Stimulated activated naive CD4-positive, alpha-beta T cell (primary cell): ENCODE measurements at regions not wholly inside any gene's neighbourhood (a gene's known extent, or its start where the extent isn't known, plus 50 kb on each side); places are given as distances from the start of the nearest gene placed in this dataset.

ENCODE experiments used
- DNase-seq, 6 experiments: peaks; one replicate each; lab custom pipeline; 2025; lab: John Stamatoyannopoulos, UW

DNA sequence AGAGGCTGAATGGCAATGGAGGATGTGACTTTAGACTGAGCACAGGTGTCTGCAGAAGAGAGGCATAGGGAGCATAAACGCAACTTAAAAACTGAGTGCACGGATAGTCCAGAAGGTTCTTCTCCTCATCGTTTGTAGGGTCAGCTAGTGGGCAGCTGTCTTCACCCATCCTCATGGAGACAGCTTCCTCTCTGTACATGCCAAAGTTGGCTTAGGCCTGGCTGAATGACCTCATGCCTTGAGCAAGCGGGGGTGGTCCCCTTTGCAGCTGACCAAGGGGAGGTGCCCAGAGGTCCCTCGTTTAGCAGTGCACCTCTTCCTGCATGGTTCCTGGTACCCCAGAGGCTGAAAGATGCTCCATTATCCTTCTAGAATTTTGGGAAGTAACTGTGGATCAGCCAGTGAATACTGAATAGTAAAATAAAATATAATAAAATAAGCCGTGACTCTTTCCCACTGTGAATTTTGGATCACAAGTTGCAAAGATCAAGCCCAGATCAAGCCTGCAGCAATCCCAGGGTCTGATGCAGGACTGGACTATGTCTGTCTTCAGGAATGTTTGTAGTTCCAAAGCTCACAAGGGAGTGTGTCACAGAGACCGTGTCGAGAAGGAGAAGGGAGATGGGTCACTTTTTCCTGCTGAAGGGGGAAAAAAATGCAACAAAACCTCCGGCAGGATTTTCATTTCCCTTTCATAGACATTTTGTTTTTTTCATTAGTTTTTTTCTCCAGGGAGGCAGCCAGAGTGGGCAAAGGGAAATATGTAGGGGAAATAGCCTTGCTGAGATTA is 295.3 kb upstream of the MKI67 start:
- no peak for DNase-seq

DNA sequence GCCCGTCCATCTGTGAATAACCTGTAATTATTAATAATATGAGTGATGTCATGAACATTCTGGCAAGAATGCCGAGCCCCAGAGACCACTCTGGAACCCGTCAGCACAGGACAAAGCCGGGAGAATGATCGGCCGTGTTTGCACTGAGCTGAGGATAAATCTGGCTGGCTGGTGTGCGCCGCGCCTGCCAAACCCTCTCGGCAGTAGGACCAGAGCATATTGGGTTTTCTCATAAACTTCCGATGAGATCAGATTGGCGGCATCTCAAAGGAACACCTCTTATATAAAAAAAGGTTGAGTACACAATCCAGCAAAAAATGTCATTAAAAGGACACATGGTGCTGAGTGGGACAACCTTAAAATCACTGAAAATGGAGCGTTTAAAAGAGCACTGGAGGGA is 296.0 kb upstream of the MKI67 start:
- DNase-seq, result no peak

DNA sequence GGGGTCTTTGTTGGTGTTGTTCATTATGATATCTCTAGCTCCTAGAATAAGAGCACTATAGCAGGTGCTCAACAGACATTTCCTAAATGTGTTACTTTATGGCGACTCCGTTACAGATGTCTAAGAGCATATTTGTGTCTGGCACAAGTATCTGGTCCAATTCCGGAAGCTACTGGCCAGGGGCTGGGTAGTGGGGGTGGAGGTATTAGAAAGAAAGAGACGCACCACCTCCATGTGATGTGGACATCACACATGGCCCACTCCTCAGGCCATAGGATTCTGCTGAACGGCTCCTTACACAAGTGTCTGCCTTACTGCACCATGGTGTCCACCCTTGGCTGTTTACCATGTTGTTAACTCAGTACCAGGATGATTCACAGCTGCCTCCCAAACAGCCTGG is 296.8 kb upstream of the MKI67 start:
- no peak for DNase-seq

DNA sequence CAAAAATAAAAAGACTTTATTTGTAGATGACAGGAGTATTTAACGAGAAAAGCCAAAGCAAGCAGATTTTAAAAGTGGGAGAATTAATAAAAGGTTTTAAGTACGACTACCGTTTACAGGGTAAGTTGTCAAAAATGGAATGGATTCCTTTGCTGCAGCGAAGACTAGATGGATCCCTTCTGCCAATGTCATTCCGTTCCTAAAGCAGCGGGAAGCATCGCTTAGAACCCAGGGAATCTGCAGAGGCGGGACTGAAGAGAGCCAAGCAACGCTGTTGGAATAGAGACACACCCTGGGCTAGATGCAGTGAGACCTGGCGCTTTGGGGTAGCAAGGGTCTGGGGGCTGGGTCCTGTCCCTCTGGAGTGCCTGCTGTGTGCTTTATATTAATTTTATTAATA is 303.1 kb upstream of the MKI67 start:
- DNase-seq, result no peak

DNA sequence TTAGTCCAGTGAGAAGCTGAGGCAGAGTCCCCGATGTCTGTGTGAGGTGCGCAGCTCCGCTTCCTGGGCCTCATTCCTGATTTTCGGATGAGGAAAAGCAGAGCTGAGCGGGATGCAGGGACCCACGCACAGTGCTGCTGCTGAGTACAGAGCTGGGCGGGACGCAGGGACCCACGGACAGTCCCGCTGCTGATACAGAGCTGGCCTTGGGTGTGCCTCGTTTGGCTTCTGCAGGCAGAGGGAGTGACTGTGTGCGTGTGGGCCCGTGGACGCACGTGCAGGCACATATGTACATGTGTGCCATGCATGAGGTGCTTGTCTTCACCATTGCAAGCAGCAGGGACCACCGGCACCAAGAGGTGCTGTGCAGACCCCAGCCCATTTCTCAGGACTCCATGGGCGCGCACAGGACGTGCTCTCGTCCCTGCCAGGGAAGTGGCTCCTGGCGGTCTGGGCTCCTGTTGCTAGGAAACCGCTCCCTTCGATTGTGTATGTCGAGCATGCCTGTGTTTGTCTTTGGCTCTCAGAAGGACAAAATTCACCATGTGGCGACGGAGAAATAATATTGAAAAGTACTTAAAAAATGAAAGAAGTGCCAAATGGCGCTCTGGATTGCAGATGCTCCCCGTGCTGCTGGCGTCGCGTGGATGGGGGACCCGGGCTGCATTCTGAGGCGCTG is 303.8 kb upstream of the MKI67 start:
- DNase-seq, result no peak

DNA sequence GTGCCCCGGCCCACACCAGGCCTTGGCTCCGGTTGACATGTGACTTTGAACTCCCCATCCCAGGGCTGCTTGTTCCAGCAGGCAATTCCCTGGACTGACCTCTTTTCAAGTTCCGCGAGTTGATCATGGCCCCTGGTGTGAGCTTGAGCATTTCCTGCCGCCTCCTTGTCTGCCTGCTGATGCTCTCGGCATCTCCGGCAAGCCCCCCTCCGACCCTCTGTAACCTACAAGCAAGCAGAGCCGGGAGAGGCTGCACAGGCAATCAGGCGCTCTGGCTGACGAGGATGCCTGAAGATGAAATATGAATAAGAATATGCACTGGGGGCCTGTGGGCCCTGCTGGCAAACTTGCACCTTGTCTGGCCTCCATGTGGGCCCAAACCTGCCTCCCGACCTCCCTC is 304.9 kb upstream of the MKI67 start:
- DNase-seq, result no peak

DNA sequence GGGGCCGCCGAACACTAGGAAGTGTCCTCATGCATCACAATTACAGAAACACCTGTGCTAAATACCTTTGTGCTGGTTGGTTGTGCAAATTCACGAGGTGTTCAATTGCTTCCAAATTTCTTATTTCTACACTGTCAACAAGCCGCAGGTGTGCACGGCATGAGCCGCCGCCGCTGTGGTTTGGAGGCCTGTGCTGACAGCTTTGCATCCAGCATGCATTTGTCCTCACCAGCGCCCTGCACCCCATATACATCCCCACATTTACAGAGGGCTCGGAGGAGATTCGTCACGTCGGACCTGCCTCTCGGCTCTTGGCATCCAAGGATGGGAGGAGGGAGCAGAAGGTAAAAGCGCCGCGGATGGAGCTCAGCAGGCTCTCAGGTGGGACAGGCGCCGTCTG is 305.3 kb upstream of the MKI67 start:
- no peak for DNase-seq

DNA sequence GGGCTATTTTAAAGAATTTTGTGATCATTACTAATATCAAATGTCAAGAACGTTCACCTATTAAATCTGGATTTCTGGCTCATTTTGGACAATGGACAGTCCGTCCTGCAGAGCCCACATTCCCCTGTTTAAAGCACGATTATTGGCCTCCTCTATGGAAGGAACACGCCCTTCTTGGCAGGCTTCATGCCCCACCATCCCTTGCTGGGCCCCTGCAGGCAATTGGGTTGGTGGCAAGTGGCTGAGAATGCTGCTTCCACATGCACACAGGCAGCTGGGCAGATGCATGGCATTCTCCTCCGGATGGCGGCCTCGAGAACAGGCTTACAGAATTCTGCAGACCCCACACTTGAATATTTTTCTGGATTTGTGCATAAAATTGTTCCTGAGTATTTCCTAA is 305.8 kb upstream of the MKI67 start:
- no peak for DNase-seq

DNA sequence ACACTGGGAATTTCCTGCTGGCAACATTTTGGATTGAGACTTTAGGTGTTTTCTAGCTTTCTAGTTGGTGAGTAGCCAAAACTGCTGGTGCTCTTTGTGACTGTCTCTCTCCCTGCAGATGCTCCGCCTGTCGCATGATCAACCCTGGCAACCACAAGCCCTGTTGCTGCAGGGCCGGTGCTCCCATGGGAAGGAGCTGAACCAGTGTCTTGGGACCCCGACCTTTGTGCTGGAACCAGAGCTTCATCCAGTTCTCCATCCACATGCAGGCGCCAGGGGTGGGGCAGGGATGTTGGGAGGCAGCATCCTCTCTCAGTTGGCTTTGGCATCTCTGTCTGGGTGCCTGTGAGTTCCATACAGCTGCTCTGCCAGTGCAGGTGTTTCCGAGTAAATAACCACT is 306.2 kb upstream of the MKI67 start:
- no peak for DNase-seq

DNA sequence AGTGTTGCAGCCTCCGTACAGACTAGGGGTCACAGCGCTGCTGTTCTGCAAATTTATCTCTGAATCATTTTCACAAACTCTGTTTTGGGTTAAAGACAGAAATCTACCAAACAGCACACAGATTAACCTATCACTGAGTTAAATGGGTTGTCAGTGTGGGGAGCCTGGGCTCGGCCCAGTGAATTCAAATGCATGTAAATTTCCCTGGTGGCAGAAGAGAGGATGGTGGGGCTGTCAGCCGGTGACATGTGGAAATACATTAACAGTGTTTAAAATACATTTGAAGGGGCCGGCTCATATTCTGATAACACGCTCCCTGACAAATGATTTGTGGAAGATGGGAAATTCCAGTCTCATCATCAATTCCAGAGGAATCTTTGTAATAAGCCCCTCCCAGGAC is 309.6 kb upstream of the MKI67 start:
- no peak for DNase-seq

DNA sequence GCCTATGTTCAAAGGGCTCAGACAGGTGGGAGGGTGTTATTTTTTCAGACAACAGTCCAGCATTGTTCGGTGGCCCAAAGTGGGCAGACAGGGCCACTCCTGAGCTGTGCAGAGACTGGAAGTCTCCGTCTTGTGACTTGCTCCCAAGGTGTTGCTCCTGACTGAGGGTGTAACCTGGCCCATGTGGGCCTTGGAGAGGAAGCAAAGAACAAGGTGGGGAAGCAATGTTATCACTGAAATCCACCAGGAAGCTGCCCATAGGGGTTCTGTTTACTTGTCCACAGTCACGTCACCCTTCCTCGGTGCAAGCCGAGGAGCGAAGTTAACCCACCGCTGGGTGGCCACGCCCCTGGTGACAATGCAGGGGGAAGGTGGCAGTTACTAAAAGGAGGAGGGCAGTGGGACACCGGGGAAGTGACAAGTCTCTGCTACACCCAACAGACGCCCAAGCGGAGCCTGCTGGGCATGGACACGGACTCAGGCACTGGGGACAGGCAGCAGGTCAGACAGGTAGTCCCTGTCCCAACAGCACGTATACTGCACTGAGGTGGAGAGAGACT is 311.6 kb upstream of the MKI67 start:
- no peak for DNase-seq

DNA sequence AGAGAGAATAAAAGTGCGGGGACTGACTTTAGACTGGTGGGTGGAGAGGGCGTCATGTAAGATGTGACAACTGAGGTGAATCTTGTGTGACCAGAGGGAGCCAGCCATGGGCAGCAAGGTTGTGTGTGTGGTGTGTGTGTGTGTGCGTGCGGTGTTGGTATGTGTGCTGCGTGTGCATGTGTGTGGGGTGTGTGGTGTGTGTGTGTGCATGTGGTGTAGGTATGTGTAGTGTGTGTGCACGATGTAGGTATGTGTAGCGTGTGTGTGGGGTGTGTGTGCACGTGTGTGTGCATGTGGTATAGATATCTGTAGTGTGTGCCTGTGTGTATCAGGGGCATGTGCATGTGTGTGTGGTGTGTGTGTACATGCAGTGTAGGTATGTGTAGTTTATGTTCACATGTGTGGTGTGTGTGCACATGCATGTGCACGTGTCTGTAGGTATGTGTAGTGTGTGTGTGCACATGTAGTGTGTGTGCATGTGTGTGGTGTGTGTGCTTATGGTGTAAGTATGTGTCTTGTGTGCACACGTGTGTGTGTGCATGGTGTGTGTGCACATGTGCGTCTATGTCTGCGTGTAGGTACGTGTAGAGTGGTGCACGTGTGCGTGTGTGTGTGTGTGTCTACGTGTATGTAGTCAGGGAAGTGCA is 312.3 kb upstream of the MKI67 start:
- DNase-seq, result no peak

DNA sequence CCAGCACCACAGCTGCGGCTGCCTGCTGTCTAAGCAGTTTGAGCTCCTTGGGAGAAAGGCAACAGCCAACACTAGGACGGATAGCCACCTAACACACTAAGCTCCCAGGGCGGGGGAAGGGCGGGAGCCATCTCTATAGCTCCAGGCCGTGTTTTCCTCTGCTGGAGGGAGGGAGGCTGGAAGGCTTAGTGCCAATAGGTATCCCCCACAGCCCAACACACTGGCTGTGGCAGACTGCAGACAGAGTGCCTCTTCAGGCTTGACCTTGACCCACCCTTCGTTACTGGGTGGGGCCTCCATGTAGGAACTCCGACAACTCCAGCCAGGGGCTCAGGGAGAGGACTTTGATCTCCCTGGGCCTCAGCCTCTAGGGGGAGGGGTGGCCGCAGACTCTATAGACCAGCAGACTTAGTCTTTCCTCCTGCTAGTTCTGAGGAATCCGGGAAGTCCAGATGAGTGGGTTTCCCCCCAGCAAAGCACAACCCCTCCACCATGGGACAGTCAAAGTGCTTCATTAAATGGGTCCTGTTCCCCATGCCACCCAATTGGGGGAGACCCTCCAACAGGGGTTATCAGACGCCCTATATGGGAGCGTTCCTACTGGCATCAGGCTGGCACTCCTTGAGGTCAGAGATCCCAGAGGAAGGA is 314.4 kb upstream of the MKI67 start:
- no peak for DNase-seq

DNA sequence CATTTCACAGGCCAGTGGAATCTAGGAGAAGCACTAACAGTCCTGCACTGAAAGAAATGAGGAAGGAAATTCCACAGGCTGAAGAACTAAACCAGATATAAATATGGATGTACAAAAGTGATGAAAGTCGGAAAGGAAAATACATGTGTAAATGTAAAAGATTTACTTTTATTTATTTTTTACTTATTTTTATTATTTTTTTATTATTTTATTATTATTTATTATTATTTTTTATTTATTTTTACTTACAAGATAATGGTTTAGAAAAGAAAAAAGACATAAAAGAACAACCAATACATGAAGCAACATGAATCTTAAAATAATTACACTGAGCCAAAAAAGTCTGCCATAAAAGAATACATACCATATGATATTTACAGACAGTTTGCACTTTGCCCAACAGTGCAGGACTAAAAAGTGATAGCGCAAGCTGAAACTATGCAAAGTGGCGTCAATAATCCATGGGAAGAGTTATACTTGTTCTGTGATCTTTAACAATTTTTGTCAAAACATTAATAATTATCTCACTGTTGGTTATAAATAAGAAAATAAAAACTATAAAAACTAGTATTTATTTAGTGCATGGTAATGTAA is 317.8 kb upstream of the MKI67 start:
- DNase-seq, result no peak

DNA sequence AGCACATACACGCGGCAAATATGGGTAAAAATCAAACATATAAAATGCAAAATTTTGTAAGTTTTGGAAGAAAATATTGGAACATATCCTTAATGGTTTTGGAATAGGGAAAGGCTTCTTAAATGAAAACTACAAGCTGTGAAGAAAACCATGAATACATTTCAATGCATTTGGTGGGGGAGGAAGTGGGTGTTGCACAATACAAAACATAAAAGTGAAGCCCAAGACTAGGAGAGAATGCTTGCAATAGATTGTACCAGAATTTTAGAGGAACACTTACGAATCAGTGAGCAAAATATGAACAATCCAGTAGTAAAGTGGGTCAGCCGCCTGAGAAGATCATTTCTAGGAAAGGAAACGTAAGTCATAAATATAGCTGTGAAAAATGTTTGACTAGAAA is 322.6 kb upstream of the MKI67 start:
- no peak for DNase-seq

DNA sequence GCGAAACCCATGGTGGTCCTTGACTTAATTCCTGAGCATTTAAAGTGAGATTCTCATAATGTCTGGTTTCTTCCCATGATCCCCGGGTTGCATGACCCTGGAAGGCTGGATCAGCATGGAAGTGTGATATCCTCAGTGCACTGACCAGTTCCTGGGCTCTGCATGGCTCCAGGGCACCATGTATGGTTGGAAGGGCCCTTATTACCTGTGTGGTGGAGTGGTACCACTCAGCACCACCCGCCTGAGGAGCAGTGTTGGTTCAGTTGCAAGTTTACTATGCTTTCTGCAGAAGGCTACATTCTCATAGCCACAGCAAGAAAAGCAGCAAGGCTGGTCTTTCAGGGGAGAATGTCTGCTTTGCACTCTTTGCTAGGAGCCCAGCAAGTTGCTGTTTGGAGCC is 325.7 kb upstream of the MKI67 start:
- no peak for DNase-seq

DNA sequence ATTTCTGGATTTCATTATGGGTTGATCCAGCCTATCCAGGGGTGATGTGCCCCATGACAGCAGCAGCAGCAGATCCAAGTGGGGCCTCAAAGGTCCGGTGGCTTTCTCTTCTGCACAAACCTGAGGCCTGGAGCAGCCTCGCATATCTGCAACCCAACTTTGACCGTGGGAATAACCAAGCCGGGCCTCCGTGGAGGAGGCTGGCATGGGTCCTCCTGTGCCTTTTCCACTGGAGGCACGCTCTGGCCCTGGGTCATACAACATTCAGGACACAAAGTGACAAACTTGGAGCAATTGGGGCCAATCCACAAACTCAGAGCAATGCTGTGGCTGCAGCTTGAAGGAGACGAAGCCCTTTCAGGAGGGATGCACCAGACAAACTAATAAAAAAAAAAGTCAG is 330.0 kb upstream of the MKI67 start:
- DNase-seq, result no peak

DNA sequence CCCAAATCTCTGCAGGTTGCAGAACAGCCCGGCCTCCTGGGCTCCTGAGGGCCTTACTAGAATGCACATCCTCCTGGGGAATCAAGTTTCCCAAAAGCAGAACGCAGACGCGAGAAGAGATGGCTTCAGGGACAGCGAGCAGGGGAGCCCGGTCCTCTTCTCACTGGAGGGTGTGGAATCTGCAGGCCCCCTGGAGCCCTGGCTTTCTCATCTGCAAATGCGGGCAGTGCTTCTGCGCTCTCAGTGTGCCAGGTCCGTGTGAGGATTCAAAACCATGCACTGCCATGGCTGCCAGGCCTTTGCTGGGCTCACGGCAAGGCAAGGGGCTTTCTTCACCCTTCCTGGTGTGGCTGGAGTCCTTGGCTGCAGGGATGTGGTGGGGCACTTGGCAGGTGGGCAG is 330.9 kb upstream of the MKI67 start:
- no peak for DNase-seq

DNA sequence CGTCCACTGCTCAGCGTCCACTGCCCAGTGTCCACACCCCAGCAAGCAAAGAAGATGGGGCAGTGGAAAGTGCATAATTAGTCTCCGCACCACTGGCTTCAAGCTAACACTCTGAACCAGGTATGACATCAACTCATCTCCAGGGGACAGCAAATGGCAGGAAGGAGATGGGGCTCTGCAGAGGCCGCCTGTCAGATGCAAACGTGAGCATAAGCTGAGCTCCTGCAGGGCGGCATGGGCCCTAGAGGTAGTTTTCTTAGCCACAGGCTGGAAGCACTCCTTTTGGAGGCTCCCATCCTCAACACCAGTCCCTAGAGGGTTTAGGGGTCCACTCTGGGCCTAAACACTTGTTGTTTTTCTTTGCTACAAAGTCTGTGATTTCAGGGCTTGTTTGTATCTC is 335.8 kb upstream of the MKI67 start:
- DNase-seq, result no peak

DNA sequence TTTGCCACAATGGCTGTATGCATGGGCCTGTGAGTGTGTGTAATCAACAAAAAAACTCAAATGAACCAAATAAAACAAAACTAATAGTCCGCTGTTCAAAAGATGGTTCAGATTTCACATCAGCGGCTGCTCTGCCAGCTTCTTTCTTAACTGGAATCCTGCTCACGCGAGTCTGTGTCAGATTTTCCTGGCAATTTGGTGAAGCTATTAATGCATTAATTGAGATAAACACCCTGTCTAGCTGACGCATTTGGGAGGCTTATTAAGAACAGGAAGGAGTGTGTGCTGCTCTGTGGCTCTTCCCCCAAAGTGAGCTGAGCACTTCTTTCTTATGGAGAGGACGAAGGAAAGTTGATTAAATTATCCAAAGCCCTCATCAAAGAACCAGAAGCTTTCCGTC is 336.6 kb upstream of the MKI67 start:
- DNase-seq, result no peak

DNA sequence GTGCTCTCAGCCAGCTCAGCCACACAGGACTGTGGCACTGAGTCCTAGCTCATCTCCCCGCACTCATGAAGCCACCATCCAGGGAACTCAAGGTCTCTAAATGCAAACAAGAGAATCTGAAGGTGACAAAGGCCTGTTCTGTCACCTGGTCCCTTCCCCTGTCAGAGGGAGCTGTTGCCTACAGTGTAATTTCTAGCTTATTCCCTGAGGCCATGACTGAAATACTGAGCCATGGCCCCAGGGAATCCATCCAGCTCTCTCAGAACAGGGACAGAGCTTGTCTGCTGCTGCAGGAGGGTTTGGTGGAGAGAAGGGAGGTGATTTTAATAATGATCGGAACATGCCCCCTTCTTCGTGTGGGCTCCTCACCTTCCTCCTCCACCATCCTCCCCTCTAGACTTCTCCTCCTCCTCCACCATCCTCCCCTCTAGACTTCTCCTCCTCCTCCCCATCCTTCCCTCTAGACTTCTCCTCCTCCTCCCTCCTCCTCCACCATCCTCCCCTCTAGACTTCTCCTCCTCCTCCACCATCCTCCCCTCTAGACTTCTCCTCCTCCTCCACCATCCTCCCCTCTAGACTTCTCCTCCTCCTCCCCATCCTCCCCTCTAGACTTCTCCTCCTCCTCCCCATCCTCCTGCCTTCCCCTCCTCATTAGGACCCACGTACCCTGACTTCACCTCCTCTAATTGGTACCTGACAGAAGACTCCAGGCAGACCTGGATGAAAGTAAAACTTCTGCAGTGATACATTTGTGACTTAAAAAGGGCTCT is 338.0 kb upstream of the MKI67 start:
- DNase-seq, result peak in 4 of 6 experiments; percentile 6 to 53 (median 22)
